SK-N-SH treated with all-trans-retinoic acid at 6 μM for 48 hours (cell line): ENCODE measurements at regions not wholly inside any gene's neighbourhood (a gene's known extent, or its start where the extent isn't known, plus 50 kb on each side); places are given as distances from the start of the nearest gene placed in this dataset.

ENCODE experiments used
- ATAC-seq: fragments of 200-7000 bp; cut with Tn5 transposase; 3 replicates; pipeline ENCODE4 v1.9.1; 2020; ENCODE audit warnings: mild to moderate bottlenecking, moderate library complexity
- ARNTL ChIP-seq: fragments of 450-650 bp; formaldehyde crosslinking; IDR thresholded peaks from 2 replicates; pipeline ENCODE4 v1.5.0; 2020; ENCODE audit warnings: low read depth, mild to moderate bottlenecking, moderate library complexity, borderline replicate concordance
- CSDC2 ChIP-seq: fragments of 250-450 bp; sonication (Bioruptor Pico); IDR thresholded peaks from 2 replicates; pipeline ENCODE4 v1.5.0; 2020; ENCODE audit warnings: mild to moderate bottlenecking, moderate library complexity
- CSRNP3 ChIP-seq: fragments of 250-450 bp; sonication (Bioruptor Pico); IDR thresholded peaks from 2 replicates; pipeline ENCODE4 v1.5.1; 2021; ENCODE audit warnings: mild to moderate bottlenecking, moderate library complexity
- ESRRG ChIP-seq: fragments of 250-450 bp; sonication (Bioruptor Pico); IDR thresholded peaks from 2 replicates; pipeline ENCODE4 v1.6.1; 2021; ENCODE audit warnings: mild to moderate bottlenecking
- ISL1 ChIP-seq: fragments of 250-450 bp; sonication (Bioruptor Pico); IDR thresholded peaks from 2 replicates; pipeline ENCODE4 v2.1.2; 2022; ENCODE audit warnings: mild to moderate bottlenecking, moderate library complexity
- OSR1 ChIP-seq: fragments of 250-450 bp; sonication (Bioruptor Pico); IDR thresholded peaks from 2 replicates; pipeline ENCODE4 v1.8.0; 2022; ENCODE audit warnings: moderate library complexity, mild to moderate bottlenecking, inconsistent platforms
- PATZ1 ChIP-seq: fragments of 250-450 bp; sonication (Bioruptor Pico); IDR thresholded peaks from 2 replicates; pipeline ENCODE4 v1.8.0; 2020; ENCODE audit warnings: mild to moderate bottlenecking, moderate library complexity, borderline replicate concordance
- POU6F1 ChIP-seq: fragments of 250-450 bp; sonication (Bioruptor Pico); IDR thresholded peaks from 2 replicates; pipeline ENCODE4 v1.8.0; 2021; ENCODE audit warnings: low read depth, mild to moderate bottlenecking, moderate library complexity, borderline replicate concordance
- SNAI2 ChIP-seq: fragments of 250-450 bp; sonication (Bioruptor Pico); IDR thresholded peaks from 2 replicates; pipeline ENCODE4 v1.5.0; 2020; ENCODE audit warnings: mild to moderate bottlenecking, moderate library complexity
- TOX ChIP-seq: fragments of 250-450 bp; sonication (Bioruptor Pico); IDR thresholded peaks from 2 replicates; pipeline ENCODE4 v1.8.0; 2021; ENCODE audit warnings: mild to moderate bottlenecking, moderate library complexity, borderline replicate concordance
- TSHZ2 ChIP-seq: fragments of 250-450 bp; sonication (Bioruptor Pico); IDR thresholded peaks from 2 replicates; pipeline ENCODE4 v1.5.0; 2020; ENCODE audit warnings: mild to moderate bottlenecking, moderate library complexity
- ZC3H10 ChIP-seq: fragments of 250-450 bp; sonication (Bioruptor Pico); IDR thresholded peaks from 2 replicates; pipeline ENCODE4 v1.5.1; 2021; ENCODE audit warnings: mild to moderate bottlenecking, moderate library complexity
- ZFP30 ChIP-seq: fragments of 450-650 bp; formaldehyde crosslinking; IDR thresholded peaks from 2 replicates; pipeline ENCODE4 v1.5.0; 2022; ENCODE audit warnings: mild to moderate bottlenecking, moderate library complexity
- ZNF565 ChIP-seq: fragments of 450-650 bp; formaldehyde crosslinking; conservative IDR thresholded peaks from 2 replicates; pipeline ENCODE4 v1.5.0; 2020; ENCODE audit warnings: low read depth, mild to moderate bottlenecking, moderate library complexity
- ZNF8 ChIP-seq: fragments of 450-650 bp; formaldehyde crosslinking; IDR thresholded peaks from 2 replicates; pipeline ENCODE4 v1.5.0; 2020; ENCODE audit warnings: mild to moderate bottlenecking, moderate library complexity

- TF ChIP-seq CSDC2 (no peak), ARNTL (no peak)
- TF ChIP-seq, all 23 proteins: peak for 0
Measured at GRCh38 chr13:90541346-90541745, 806.1 kb upstream of the MIR17HG start.

GRCh38 chr13:90542959-90543505 lies 804.5 kb upstream of the MIR17HG start:
- TF ChIP-seq ZNF565 (CRISPR knock-in tag), result no peak
- no peak for TF ChIP-seq PATZ1
- no peak for TF ChIP-seq TSHZ2 (CRISPR knock-in tag)
- no peak for TF ChIP-seq ZC3H10 (CRISPR knock-in tag)
- no peak for TF ChIP-seq ESRRG (CRISPR knock-in tag)
- no peak for TF ChIP-seq ZFP30 (CRISPR knock-in tag)
- no peak for TF ChIP-seq OSR1 (CRISPR knock-in tag)
- no peak for ATAC-seq

More at GRCh38 chr13:90541346-90541745, 806.1 kb upstream of the MIR17HG start:
- ATAC-seq, result no peak

- ATAC-seq, result no peak
Measured at GRCh38 chr13:90545070-90545840, 802.2 kb upstream of the MIR17HG start.

More at GRCh38 chr13:90545070-90545840, 802.2 kb upstream of the MIR17HG start:
- no peak for TF ChIP-seq PATZ1
- no peak for TF ChIP-seq CSDC2
- TF ChIP-seq ZFP30 (CRISPR knock-in tag), result no peak
- TF ChIP-seq ZC3H10 (CRISPR knock-in tag), result no peak
- no peak for TF ChIP-seq ZNF8 (CRISPR knock-in tag)
- no peak for TF ChIP-seq TOX
- TF ChIP-seq ISL1 (CRISPR knock-in tag), result no peak
- TF ChIP-seq POU6F1 (CRISPR knock-in tag), result no peak
- no peak for TF ChIP-seq CSRNP3 (CRISPR knock-in tag)
- no peak for TF ChIP-seq SNAI2 (CRISPR knock-in tag)
- TF ChIP-seq ZNF565 (CRISPR knock-in tag), result no peak
